ENCODE measurements at regions not wholly inside any gene's neighbourhood (a gene's known extent, or its start where the extent isn't known, plus 50 kb on each side); places are given as distances from the start of the nearest gene placed in this dataset.
"Not testable (repeated sequence)": the region's sequence is repeated elsewhere in the genome, so short reads cannot be mapped to it uniquely, and the experiment has no call there.

GRCh38 chr2:89797320-89798038 lies 1106.0 kb downstream of the RPIA start:
- DNase-seq (ENCODE audit: low spot score) = no peak

DNA sequence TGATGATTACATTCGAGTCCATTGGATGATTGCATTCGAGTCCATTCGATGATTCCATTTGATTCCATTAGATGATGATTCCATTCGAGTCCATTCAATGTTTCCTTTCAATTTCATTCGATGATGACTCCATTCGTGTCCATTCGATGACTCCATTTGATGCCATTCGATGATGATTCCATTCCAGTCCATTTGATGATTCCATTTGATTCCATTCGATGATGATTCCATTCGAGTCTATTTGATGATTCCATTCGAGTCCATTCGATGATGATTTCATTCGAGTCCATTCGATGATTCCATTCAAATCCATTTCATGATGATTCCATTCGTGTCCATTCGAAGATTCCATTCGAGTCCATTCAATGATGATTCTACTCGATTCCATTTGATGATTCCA lies 1109.7 kb downstream of the RPIA start:
- DNase-seq (ENCODE audit: low spot score) = not testable (repeated sequence)

DNA sequence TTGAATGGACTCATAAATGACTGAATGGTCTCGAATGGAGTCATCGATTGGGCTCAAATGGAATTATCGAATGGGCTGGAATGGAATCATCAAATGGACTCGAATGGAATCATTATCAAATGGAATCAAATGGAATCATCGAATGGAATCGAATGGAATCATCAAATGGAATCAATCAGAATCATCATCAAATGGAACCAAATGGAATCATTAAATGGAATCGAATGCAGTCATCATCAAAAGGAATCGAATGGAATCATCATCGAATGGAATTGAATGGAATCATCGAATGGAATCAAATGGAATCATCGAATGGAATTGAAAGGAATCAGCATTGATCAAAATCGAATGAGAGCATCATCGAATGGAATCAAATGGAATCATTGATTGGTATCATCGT lies 1114.9 kb downstream of the RPIA start:
- not testable (repeated sequence) for DNase-seq (ENCODE audit: low spot score)

DNA sequence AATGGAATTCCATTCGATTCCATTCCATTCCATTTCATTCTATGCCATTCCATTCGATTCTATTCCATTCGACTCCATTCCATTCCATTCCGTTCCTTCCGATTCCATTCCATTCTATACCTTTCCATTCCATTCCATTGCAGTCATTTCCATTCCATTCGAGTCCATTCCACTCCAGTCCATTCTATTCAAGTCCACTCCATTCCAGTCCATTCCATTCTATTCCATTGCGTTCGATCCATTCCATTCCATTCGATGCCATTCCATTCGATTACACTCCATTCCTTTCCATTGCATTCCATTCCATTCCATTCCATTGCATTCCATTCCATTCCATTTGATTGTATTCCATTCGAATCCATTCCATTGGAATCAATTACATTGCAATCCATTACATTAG lies 1119.8 kb downstream of the RPIA start:
- no peak for DNase-seq (ENCODE audit: low spot score)

- DNase-seq (ENCODE audit: low spot score) = not testable (repeated sequence)
Measured at GRCh38 chr2:89811910-89812309, 1120.4 kb downstream of the RPIA start.

GRCh38 chr2:89814359-89814758 lies 1122.9 kb downstream of the RPIA start:
- DNase-seq (ENCODE audit: low spot score) = not testable (repeated sequence)

DNA sequence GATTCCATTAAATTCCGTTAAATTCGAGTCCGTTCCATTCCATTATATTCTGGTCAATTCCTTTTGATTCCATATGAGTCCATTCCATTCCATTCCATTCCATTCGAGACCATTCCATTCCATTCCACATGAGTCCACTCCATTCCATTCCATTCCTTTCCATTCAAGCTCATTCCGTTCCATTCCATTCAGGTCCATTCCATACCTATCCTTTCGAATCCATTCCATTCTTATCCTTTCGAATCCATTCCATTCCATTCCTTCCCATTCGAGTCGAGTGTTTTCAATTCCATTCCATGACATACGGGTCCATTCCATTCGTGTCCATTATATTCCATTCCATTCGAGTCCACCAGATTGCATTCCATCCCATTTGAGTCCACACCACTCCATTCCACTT lies 1127.4 kb downstream of the RPIA start:
- no peak for DNase-seq (ENCODE audit: low spot score)

GRCh38 chr2:89819809-89820208 lies 1128.3 kb downstream of the RPIA start:
- DNase-seq (ENCODE audit: low spot score) = no peak

GRCh38 chr2:89820248-89820647 lies 1128.8 kb downstream of the RPIA start:
- no peak for DNase-seq (ENCODE audit: low spot score)

DNA sequence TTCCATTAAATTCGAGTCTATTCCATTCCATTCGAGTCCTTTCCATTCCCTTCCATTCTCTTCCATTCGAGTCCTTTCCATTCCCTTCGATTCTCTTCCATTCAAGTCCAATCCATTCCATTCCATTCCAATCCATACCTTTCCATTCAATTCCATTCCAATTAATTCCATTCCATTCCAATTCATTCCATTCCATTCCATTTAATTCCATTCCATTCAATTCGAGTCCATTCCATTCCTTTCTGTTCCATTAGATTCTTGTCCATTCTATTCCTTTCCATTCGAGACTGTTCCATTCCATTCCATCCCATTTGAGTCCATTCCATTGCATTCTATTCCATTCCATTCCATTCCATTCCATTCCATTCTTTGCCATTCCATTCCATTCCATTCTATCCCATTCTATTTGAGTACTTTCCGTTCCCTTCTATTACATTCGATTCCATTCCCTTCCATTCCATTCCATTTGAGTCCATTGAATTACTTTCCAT lies 1130.0 kb downstream of the RPIA start:
- DNase-seq (ENCODE audit: low spot score) = no peak

GRCh38 chr2:89822342-89822741 lies 1130.9 kb downstream of the RPIA start:
- DNase-seq (ENCODE audit: low spot score) = not testable (repeated sequence)

- DNase-seq (ENCODE audit: low spot score) = no peak
Measured at GRCh38 chr2:89823556-89823955, 1132.1 kb downstream of the RPIA start.

DNA sequence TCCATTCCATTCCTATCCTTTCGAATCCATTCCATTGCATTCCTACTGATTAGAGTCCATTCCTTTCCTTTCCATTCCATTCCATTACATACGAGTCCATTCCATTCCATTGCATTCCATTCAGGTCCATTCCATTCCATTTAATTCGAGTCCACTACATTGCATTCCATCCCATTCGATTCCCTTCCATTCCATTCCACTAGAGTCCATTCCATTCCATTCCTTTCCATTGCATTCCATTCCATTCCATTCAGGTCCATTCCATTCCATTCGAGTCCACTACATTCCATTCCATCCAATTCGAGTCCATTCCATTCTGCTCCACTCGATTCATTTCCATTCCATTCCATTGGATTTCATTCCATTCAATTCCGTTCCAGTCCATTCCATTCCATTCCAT lies 1133.6 kb downstream of the RPIA start:
- no peak for DNase-seq (ENCODE audit: low spot score)

- DNase-seq (ENCODE audit: low spot score) = not testable (repeated sequence)
Measured at GRCh38 chr2:89826741-89827140, 1135.3 kb downstream of the RPIA start.

GRCh38 chr2:89827829-89828228 lies 1136.4 kb downstream of the RPIA start:
- not testable (repeated sequence) for DNase-seq (ENCODE audit: low spot score)

GRCh38 chr2:89828416-89828815 lies 1136.9 kb downstream of the RPIA start:
- not testable (repeated sequence) for DNase-seq (ENCODE audit: low spot score)

GRCh38 chr2:89828961-89829631 lies 1137.6 kb downstream of the RPIA start:
- DNase-seq (ENCODE audit: low spot score) = not testable (repeated sequence)

GRCh38 chr2:89829828-89830227 lies 1138.4 kb downstream of the RPIA start:
- DNase-seq (ENCODE audit: low spot score) = no peak

- DNase-seq (ENCODE audit: low spot score) = not testable (repeated sequence)
Measured at GRCh38 chr2:89830341-89831218, 1139.1 kb downstream of the RPIA start.

DNA sequence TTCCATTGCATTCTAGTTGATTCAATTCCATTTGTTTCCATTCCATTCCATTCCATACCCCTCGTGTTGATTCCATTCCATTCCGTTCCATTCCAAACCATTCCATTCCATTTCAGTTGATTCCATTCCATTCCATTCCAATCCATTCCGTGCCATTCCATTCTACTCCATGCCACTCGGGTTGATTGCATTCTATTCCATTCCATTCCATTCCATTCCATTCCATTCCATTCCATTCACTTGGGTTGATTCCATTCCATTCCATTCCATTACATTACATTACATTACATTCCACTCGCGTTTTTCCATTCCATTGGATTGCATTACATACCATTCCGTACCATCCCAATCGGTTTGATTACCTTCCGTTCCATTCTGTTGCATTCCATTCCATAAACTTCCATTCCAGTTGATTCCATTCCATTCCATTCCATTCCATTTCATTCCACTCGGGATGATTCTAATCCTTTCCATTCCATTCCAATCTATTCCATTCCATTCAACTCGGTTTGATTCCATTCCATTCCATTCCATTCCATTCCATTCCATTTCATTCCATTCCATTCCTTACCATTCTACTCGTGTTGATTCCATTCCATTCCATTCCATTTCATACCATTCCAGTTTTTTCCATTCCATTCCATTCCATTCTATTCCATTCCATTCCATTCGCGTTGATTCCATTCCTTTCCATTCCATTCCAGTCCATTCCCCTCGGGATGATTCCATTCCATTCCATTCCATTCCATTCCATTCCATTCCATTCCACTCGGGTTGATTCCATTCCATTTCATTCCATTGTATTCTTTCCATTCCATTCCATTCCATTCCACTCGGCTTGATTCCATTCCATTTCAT lies 1140.4 kb downstream of the RPIA start:
- DNase-seq (ENCODE audit: low spot score) = no peak

DNA sequence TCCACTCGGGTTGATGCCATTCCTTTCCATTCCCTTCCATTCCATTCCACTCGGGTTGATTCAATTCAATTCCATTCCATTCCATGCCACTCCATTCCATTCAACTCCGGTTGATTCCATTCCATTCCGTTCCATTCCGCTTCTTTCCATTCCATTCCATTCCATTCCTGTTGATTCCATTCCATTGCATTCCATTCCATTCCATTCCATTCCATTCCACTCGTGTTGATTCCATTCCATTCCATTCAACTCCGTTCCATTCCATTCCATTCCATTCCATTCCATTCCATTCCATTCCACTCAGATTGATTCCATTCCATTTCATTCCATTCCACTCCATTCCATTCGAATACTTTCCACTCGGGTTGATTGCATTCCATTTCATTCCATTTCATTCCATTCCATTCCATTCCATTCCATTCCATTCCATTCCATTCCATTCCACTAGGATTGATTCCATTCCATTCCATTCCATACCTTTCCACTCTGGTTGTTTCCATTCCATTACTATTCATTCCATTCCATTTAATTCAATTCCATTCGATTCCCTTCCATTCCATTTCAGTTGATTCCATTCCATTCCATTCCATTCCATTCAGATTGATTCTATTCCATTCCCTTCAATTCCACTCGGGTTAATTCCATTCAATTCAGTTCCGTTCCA lies 1141.8 kb downstream of the RPIA start:
- no peak for DNase-seq (ENCODE audit: low spot score)

Data from ureter (tissue), 1 donor.